Ecto neural progenitor cell (in vitro differentiated cells): ENCODE measurements at regions not wholly inside any gene's neighbourhood (a gene's known extent, or its start where the extent isn't known, plus 50 kb on each side); places are given as distances from the start of the nearest gene placed in this dataset.

Source experiments
- DNase-seq: peaks from one replicate; pipeline ENCODE4 v3.0.0-alpha.2; 2018; ENCODE audit warnings: low spot score

DNA sequence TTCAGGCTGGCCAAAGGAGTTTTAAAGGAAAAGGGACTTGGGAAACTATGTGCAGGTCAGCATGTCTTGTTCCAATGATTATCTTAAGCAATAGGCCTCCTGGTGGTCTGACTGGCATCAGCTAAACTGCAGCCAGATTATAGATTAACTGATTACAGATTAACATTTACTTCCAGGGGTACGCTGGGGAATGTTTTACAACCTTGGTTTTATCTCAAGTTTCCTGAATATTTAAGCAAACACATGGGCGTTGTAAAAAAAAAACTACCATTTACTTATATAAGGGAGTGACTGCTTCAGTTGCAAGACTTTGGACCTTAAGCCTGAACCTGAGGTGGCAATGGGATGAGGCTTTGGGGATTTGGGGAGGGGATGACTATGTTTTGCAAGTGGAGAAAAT, 600.6 kb upstream of the B3GALT2 start:
- no peak for DNase-seq

DNA sequence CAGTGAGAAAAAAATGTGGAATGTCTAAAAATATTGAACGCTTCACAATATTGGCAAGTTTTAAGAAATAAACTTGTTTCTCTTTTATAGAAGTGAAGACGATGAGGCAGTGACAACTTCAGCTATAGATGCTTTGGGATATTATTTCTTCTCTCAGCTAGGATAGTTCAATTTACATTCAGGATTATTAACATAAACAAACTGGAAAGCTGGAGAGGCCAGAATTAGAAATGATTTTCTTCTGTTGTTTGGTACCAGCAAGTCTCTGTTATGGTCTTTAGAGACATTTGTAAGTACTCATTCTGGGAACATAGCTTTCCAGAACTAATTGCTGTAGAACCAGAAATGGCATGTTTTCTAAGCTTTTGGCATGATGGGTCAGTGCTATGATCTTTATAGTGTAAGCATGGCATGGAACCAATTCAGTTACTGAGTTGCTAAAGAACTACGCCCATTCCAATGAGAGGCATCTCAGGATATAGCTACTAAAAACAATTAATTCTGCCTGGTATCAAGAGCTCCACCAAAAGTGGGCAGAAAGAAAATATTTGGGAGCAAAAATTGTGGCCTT, 599.5 kb upstream of the B3GALT2 start:
- no peak for DNase-seq

DNA sequence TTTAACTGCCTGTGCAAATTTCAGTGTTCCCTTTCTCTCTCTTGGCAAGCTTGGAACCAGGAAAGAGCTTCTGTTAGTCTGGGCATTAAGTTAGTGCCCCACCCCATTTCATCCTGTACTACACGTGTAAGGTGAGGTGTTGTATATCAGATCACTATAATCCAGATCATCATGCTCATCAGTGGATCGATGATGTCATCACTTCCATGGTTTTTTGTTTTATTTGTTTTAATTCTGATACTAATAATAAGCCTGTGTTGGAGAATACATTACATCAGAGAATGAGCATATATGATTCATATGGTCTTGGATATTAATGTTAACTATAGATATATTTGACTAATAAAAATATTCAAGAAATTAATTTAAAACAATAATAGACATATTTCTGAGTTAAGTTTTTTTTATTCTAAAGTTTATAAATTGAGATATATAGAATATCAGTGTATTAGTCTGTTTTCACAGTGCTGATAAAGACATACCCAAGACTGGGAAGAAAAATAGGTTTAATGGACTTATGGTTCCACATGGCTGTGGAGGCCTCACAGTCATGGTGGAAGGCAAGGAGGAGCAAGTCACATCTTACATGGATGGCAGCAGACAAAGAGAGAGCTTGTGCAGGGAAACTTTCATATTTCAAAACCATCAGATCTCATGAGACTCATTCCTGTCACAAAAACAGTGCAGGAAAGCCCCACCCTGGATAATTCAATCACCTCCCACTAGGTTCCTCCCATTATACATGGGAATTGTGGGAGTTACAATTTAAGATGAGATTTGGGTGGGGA, 588.3 kb upstream of the B3GALT2 start:
- DNase-seq: no peak

DNA sequence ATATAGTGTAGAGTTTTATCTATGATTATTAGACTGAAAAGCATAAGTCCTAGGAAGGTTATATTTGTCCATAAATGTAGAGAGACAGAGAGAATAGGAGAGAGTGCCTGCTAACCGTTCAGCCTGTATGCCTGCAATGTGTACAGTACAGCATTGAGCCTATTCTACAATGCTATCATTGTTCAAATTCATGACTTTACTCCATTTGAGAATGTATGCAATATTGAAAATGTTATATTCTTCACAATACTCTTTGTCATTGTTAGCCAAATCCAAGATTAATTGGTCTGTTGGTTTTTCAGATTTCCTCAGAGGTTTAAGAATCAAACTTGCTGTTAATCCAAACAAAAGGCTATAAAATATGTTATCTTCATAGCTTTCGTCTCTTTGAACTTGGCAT, 585.2 kb upstream of the B3GALT2 start:
- no peak for DNase-seq

DNA sequence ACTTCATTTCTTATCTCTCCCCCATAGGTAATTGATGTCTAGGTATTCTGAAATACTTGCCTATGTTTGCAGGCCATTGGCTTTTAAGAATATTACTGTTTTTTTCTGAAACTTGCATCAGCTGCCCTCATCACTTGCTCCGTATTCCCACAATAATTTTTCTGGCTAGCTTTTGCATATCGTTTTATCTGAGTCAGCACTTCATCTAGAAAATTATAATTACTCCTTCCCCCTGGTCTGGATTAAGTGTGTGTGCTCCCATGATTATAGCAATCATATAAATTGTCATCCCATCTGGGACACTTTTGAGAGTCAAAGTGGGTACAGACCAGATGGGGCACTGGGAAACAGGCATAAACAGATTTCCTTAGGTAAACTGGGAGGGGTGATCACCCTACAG, 583.2 kb upstream of the B3GALT2 start:
- DNase-seq: no peak

DNA sequence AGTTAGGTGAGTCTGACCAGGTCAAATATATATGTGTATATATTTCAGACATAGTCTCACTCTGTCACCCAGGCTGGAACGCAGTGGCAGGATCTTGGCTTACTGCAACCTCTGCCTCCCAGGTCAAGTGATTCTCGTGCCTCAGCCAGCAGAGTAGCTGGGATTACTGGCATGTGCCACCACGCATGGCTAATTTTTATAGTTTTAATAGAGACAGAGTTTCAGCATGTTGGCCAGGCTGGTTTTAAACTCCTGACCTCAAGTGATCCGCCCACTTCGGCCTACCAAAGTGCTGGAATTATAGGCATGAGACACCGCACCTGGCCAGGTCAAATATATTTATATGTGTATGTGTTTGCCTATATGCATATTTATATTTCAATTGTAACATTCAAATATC, 581.5 kb upstream of the B3GALT2 start:
- no peak for DNase-seq

DNA sequence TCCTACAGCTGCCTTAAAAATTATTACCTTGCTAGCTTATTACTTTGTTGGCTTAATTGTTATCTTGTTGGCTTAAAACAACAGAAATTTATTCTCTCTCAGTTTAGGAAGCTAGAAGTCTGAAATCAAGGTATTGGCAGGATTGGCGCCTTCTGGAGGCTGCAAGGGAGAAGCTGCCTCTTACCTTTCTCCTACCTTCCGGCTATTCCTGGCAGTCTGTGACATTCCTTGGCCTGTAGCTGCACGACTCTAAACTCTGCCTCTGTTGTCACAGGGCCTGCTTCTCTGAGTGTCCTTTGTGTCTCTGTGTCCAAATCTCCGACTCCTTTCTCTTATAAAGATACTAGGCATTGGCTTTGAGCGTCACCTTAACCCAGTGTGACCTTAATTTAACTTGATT, 579.9 kb upstream of the B3GALT2 start:
- DNase-seq: no peak

DNA sequence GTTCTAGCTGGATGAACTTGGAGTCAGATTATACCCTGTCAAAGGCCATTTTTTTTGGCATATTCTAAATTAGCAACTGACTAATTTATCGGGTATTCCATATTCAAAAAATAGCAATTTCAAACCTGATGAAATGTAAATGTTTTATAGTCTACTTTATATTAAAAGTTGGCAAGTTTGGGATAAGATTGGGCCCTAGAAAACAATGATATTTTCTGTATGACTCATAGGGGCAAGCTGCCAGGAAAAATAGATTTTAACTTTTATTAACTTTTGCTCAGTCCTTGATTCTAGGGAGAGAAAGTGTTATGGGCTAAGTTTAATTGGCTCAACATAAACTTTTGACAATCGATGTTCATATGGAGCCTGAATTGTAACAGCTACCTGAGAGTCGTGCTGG, 576.9 kb upstream of the B3GALT2 start:
- no peak for DNase-seq

DNA sequence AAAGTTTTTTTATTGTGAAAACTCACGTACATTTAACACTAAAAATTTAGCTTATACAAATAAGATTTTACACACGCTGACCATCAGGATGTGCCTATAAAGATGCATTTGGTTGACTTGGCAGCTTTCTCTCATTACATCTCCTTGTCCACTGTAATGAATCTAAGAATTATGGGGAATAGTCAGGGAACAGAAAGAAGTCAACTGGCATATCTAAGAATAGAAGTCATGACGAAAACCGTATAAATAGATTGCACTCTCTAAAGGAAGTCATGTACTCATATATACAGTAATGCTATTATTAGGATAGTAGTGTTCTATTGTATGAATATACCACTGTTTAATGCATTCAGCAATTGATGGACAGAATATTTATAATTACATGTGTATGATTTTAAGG, 575.8 kb upstream of the B3GALT2 start:
- DNase-seq: no peak

DNA sequence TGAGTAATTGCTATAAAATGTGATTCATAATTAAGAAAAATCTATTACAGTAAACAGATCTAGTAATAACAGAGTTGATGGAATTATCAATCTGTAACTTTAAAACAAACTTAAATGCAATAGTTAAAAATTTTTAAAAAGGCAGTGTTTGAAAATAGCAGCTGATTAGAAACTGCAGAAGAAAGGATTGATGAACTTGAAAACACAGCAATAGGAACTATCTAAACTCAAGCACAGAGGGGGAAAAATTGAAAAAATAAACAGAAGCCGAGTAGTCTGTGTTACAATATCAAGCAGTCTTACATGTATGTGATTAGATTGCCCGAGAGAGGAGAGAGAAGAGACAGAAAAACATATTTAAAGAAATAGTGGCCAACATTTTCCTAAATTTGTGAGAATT, 569.0 kb upstream of the B3GALT2 start:
- no peak for DNase-seq

DNA sequence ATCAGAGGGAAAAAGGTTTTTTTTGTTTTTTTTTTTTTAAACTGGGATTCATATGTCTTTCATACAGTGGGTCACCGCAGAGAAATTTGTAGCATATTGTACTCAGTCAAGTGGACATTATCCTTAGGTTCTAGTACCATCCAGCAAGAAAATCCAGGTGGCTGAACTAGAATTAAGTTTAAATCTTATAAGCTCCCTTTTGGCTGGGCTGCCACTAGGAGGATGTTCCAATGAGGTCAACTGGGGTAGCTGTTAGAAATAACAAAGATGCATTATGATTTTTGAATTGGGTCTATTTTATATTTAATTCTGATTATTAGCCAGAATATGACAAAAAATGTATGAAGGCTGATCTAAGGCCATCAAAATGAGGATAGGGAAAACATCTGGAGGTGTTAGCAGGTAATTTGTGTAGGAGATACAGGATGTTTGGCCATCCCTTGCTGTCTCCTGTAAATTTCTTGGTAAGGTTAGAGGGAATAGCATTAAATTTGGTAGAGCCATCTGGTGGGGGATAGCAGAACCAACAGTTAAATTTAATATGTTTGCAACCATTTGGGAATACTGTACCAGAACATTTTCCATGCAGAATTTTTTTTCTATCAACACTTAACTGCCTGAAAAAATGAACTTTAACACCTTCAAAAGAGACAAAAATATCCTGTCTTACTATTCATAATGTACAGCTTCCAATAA, 568.5 kb upstream of the B3GALT2 start:
- DNase-seq: no peak

DNA sequence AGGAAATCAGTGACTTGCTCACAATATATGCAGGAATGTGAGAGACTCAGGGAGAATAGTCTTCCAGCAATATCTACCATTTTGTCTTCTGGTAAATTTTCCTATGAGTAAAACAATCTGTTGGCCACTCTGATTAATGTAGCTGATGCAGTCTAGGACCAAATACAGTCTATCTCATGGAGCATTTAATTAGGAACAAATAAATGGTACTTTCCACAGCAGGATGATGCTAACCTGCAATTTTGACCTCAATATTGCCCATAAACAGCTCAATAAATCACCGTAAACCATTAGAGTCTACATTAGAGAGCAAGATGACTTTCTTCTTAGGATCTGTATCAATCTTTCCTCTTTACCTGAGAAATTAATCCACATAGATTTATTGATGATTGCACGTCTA, 567.7 kb upstream of the B3GALT2 start:
- DNase-seq: no peak

DNA sequence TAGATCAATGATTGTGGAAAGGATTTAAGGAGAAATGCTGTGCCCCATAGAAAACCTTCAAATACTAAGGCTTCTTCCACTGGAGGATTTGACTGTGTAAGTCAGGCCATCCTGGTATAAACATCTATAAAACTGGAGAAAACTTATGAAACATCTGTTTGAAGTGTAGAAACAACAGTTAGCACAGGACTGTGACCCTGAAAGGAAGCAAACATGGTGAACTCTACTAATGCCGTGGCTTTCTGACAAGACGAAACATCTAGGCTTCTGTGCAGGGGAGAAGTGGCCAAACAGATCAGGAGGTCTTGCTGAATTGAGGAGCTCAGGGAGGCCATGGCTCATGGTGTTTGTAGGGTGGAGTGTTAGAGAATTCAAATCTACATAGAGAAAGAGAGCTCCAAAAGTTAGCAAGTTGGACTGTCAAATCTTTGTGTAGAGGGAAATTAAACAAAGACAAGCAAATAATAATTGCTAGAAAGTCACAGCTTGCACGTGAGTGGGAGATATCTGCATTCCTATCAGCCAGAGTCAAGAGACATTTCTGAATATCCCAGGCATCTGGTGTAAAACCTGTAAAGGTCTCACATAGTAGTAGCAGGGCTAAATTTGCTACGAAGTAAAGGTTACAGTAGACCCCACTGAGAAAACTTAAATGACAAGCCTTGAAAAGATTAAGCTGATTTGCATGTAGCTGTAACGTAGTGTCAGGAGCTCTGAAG, 566.8 kb upstream of the B3GALT2 start:
- no peak for DNase-seq

DNA sequence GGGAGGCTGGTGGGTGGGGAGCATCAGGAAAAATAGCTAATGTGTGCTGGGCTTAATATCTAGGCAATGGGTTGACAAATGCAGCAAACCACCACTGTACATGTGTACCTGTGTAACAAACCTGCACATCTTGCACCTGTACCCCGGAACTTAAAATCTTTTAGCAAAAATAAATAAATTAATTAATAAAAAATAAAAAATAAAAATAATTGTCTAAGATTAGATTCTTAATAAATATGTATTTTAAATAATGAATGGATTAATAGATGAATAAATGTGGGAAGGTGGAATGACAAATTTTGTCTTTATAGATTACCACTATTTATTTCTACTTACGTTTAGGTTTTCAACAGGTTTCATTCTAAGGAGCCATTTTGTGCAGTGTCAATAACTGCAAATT, 563.5 kb upstream of the B3GALT2 start:
- DNase-seq: no peak

DNA sequence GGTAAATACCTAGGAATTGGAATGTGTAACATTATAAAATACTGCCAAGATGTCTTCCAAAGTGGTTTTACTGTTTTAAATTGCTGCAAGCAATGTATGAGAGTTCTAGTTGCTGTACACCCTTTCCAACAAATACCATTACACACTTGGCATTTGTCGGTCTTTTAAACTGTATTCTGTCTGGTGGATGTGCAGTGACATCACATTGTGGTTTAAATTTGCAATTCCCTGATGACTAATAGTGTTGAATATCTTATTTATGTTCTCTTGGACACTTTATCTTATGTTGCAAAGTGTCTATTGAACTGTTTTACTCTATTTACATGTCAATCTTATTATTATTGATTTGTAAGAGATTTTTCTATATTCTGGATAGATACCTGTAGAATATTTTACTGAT, 561.2 kb upstream of the B3GALT2 start:
- no peak for DNase-seq

DNA sequence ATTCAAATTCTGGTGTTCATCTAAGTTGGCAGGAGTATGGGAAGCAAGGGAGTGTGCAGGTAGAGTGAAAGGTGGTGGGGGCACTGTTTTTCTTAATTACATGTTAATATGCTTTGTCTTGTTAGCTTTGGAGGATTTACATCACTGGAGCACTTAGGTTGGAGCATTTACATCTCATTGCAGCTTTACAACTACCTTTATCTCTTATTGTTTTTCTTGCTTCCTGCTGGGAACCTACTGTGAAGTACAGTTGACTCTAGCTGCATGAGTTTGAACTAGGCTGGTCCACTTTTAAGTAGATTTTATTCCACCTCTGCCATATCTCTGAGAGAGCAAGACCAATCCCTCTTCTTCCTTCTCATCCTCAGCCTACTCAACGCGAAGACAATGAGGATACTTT, 554.8 kb upstream of the B3GALT2 start:
- no peak for DNase-seq

DNA sequence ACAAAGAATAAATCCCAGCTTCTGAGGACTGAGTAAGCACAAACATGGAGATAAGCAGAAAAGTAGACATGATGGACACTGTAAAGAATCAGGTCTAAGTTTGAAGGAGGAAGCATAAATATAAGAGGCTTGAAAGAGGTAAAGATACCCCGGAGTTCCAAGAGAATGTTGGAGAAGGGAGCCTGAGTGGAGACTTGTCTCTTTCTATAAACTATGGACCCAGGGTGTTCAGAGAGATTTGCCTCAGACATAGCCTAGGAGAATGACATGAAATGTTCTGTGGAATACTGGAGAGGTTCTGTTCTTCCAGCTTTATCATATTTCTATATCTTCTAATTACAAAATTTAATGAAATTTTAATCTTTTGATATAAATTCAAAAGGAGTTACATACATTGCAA, 554.3 kb upstream of the B3GALT2 start:
- no peak for DNase-seq

DNA sequence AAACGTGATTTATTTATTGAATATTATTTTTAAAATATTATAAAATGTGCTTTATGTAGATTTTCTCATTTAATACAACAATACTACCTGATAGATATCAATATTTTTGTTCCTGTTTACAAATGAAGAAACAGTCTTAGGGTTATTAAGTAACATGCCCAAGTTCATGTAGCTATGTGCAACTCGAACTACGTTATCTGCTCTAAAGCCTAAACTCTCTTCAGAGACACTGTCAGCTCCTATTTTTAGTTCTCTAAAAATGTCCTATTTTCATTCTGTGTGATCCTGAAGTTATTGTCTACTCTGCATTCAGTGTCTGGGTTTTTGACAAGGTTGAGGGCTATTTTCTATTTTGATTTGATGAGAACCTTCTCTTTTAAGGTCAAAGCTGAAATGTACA, 550.1 kb upstream of the B3GALT2 start:
- DNase-seq: no peak

DNA sequence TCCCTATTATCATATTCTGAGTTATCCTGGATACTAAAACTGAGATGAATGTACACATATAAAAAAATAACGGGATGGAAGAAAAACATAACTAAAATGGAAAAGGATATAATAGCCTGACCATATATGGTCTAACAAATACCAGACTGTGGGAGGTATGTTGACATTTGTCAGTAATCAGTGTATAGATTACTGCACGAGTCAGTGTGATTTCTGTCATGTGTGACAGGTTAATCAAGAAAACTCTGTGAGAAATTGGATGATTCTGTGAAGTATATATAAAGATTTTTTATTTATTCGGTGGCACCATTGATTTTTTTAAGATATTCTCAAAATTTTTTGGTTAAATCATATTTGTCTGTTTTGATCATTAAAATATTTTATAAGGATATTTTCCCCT, 547.3 kb upstream of the B3GALT2 start:
- no peak for DNase-seq

DNA sequence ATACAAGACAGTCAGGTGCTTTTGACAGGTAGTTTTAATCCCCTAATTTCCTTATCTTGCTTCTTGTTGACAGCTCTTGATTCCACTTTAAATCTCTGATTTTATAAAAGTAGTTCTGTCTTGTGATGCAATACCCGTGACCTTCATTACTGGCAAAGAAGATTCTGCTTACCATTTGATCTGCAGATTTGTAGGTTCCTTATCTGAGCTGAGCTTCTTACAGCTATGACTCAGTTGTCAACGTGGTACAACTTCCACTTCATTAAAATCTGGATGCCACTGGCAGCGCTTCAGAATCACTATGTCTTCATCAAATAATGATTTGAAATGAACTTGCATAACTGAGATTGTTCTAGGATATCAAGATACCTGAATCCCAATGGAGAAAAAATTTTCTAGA, 543.6 kb upstream of the B3GALT2 start:
- DNase-seq: no peak

DNA sequence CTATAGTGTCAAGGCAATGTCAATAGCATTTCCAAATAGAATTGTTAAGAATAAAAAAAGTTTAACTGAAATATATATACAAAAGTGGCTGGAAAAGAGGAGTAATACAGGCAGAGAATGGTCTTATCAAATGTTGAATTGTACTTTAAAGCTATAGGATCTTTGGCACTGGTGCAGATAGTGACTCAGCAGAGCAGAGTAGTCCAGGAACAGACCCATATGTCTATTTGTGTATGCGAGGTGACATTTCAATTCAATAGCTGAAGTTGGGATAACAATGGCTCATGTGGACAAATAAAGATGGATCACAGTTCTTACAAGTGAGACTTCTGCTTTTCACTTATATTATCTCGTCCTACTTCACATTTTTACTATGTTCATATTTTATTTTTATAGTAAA, 543.0 kb upstream of the B3GALT2 start:
- DNase-seq: no peak

DNA sequence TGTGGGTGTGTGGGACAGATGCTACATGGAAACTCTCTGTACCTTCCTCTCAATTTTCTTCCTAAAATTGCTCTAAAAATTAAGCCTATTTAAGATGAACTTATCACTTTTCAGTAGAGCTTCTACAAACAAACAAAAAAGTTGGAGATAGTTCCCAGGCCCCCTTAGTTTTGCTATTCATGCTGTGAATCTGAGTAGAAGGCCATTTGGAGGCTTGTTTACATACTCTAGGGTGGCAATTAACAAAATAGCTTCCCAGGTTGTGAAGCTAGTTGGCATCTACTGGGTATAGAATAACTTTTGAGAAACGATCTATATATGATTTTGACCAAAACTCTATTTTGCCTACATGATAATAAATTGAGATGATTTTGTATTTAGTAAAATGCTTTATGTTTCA, 541.4 kb upstream of the B3GALT2 start:
- DNase-seq: no peak

DNA sequence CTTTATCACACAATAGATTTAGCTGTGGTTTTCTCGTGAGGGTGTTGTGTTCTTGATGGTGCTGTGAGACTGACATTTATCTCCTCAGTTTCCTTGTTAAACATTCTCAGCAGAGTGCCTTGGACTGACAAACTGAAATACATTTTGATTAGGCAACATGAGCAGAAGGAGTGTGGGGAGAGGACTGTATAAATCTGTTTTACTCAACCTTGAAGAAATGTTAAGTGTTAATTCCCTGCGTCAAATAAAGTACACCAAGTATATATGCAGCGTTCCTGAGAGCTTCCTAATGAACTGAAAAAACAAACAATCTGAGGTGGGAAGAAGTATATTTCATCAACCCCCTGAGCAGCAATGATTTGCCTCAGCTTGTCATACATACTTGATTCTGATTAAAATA, 540.3 kb upstream of the B3GALT2 start:
- DNase-seq: no peak
